B cell (primary cell): ENCODE measurements at regions not wholly inside any gene's neighbourhood (a gene's known extent, or its start where the extent isn't known, plus 50 kb on each side); places are given as distances from the start of the nearest gene placed in this dataset.

Source experiments
- ATAC-seq: fragments of 200-7000 bp; cut with Tn5 transposase; one replicate; pipeline ENCODE4 v1.10.0; 2021; ENCODE audit warnings: low read depth, mild to moderate bottlenecking, moderate number of reproducible peaks, moderate library complexity
- CTCF ChIA-PET: fragments of 350-600 bp; sonication (Branson Sonifier 250); formaldehyde crosslinking; loops from one replicate; lab custom pipeline; 2021; ENCODE audit warnings: antibody characterized with exemption, inconsistent platforms; lab: Charles Lee
- POLR2A ChIA-PET: fragments of 350-600 bp; sonication (Branson Sonifier 250); formaldehyde crosslinking; loops from one replicate; lab custom pipeline; 2021; ENCODE audit warnings: antibody characterized with exemption; lab: Charles Lee
- DNase-seq: peaks from one replicate; pipeline ENCODE4 v3.0.0; 2013
- H2AFZ ChIP-seq: 2 replicates; pipeline ENCODE4 v1.6.1; 2012; ENCODE audit warnings: mild to moderate bottlenecking, low read depth, low read length; ENCODE audit not compliant: insufficient read depth, poor library complexity, severe bottlenecking
- H3K27ac ChIP-seq, 2 donors: 1 replicate in 1 of 2; 2 replicates in 1 of 2; pipeline ENCODE4 v1.5.1; 2012 to 2013; ENCODE audit warnings: low read length in 2 of 2, mild to moderate bottlenecking in 2 of 2, moderate library complexity in 1 of 2
- H3K27me3 ChIP-seq, 4 experiments: fragments of 200-600 bp in 1 of 4; sonication (generic) in 1 of 4; replicated peaks in 1 of 4; 1 replicate in 2 of 4; 2 replicates in 2 of 4; pipeline versions ENCODE4 v1.6.1 to v1.7.0; 2013 to 2016; ENCODE audit warnings: low read length in 3 of 4, mild to moderate bottlenecking in 2 of 4, mixed read lengths in 1 of 4, moderate library complexity in 1 of 4; ENCODE audit not compliant: insufficient read depth in 4 of 4, control insufficient read depth in 3 of 4; ENCODE audit errors: control extremely low read depth in 1 of 4
- H3K36me3 ChIP-seq, 2 experiments: replicated peaks in 1 of 2; 1 replicate in 1 of 2; 2 replicates in 1 of 2; pipeline versions ENCODE4 v1.6.1 to v1.7.1; 2013; ENCODE audit warnings: low read length in 1 of 2; ENCODE audit not compliant: insufficient read depth in 2 of 2, control insufficient read depth in 1 of 2; ENCODE audit errors: control extremely low read depth in 1 of 2, extremely low read depth in 1 of 2
- H3K4me1 ChIP-seq, 2 donors: fragments of 200-600 bp in 1 of 2; sonication (generic) in 1 of 2; 1 replicate in 1 of 2; 2 replicates in 1 of 2; pipeline versions ENCODE4 v1.5.1 to v1.6.1; 2013 to 2017; ENCODE audit warnings: low read length in 2 of 2; ENCODE audit not compliant: control insufficient read depth in 2 of 2, insufficient read depth in 2 of 2
- H3K4me2 ChIP-seq: replicated peaks from 2 replicates; pipeline ENCODE3; 2012; ENCODE audit warnings: mild to moderate bottlenecking, low read depth, low read length; ENCODE audit not compliant: poor library complexity, severe bottlenecking
- H3K4me3 ChIP-seq, 5 experiments: fragments of 200-600 bp in 1 of 5; sonication (generic) in 1 of 5; 1 replicate in 3 of 5; 2 replicates in 2 of 5; pipeline versions ENCODE4 v1.5.1 to v1.7.0; 2011 to 2016; ENCODE audit warnings: low read length in 4 of 5, mild to moderate bottlenecking in 4 of 5, low read depth in 2 of 5, control low read depth in 1 of 5, moderate library complexity in 1 of 5; ENCODE audit not compliant: insufficient read depth in 1 of 5; ENCODE audit errors: control extremely low read depth in 1 of 5, extremely low read depth in 1 of 5
- H3K79me2 ChIP-seq: fragments of 200-600 bp; sonication (generic); one replicate; pipeline ENCODE4 v1.6.0; 2016; ENCODE audit warnings: low read length; ENCODE audit not compliant: control insufficient read depth, insufficient read depth
- H3K9ac ChIP-seq: fragments of 200-600 bp; sonication (generic); 2 replicates; pipeline ENCODE4 v1.6.1; 2017; ENCODE audit warnings: mild to moderate bottlenecking, low read length, moderate library complexity
- H3K9me3 ChIP-seq, 3 donors: one replicate each; pipeline versions ENCODE4 v1.6.1 to v1.7.1; 2013; ENCODE audit warnings: low read length in 2 of 3; ENCODE audit not compliant: control insufficient read depth in 2 of 3, insufficient read depth in 1 of 3; ENCODE audit errors: control extremely low read depth in 1 of 3
- H4K20me1 ChIP-seq: 2 replicates; pipeline ENCODE4 v1.6.0; 2012; ENCODE audit warnings: mild to moderate bottlenecking, low read length; ENCODE audit not compliant: insufficient read depth, control insufficient read depth, poor library complexity, severe bottlenecking
- H3K27ac Mint-ChIP-seq: one replicate; pipeline ENCODE4 v1.8.0; 2021; ENCODE audit warnings: mixed read lengths
- H3K27me3 Mint-ChIP-seq: one replicate; pipeline ENCODE4 v1.8.0; 2021; ENCODE audit warnings: mixed read lengths
- H3K4me1 Mint-ChIP-seq: one replicate; pipeline ENCODE4 v1.8.0; 2021; ENCODE audit warnings: mixed read lengths
- H3K4me3 Mint-ChIP-seq: one replicate; pipeline ENCODE4 v1.8.0; 2021; ENCODE audit warnings: mixed read lengths
- H3K9me3 Mint-ChIP-seq: one replicate; pipeline ENCODE4 v1.8.0; 2022; ENCODE audit warnings: mixed read lengths; ENCODE audit not compliant: insufficient read depth
- EZH2 ChIP-seq: IDR thresholded peaks from 2 replicates; pipeline ENCODE4 v1.6.1; 2012; ENCODE audit warnings: borderline replicate concordance, low read depth, mild to moderate bottlenecking, moderate library complexity, low read length; ENCODE audit not compliant: insufficient read depth, poor library complexity, severe bottlenecking
- WGBS: methylation state at CpG from one replicate; pipeline ENCODE4 v1.1.5; 2013; ENCODE audit warnings: missing lambda C conversion rate; ENCODE audit not compliant: insufficient coverage; 5-methylcytosine and 5-hydroxymethylcytosine counted together
- intact Hi-C: fragments of 100-400 bp; cut with micrococcal nuclease; formaldehyde crosslinking; loops from one replicate; pipeline ENCODE4 v1.10.0; 2022
- TF ChIP-seq, protein P1 (sequence below): fragments of 200-600 bp; IDR thresholded peaks from one replicate; pipeline ENCODE4 v1.8.0; 2022; ENCODE audit warnings: antibody characterized with exemption, mild to moderate bottlenecking

DNA sequence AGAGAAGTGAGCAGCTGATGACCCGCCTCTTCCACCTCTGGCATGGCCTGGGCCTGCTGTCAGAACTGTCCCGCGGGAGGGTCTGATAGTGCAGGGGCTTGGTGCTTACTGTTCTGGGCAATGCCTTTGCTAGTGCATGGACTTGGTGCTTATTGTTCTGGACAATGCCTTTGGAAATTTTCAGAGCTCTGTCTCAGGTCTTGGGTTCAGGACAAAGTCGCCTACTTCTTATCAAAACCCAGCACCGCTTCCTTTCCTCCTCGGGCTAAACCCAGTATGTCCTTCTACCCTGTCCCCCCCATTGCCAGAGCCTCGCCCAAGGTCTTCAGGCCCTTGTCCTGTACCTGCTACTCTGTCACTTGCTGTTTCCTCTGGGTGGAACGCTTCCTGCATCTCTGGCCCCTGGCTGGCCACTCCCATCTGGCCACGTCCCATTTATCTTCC lies 149.6 kb downstream of the ACKR3 start:
- peaks cover 0 to 12% (median 1%) of the 10 kb centered on the region in 4 experiments for H3K27me3 ChIP-seq
- DNase-seq (no peak), ATAC-seq (no peak)
- ChIA-PET CTCF (no interaction called here), POLR2A (no interaction called here)
- no peaks in the 10 kb centered on the region for H3K79me2 ChIP-seq
- Mint-ChIP-seq H3K4me3 (no peak overlapping the region), H3K27ac (no peak overlapping the region), H3K27me3 (peaks cover 31% of the 10 kb centered on the region), H3K9me3 (no peaks in the 10 kb centered on the region), H3K4me1 (no peaks in the 10 kb centered on the region)
- intact Hi-C loops: no loop called here
- H2AFZ ChIP-seq: no peak overlapping the region
- TF ChIP-seq, protein P1, sequence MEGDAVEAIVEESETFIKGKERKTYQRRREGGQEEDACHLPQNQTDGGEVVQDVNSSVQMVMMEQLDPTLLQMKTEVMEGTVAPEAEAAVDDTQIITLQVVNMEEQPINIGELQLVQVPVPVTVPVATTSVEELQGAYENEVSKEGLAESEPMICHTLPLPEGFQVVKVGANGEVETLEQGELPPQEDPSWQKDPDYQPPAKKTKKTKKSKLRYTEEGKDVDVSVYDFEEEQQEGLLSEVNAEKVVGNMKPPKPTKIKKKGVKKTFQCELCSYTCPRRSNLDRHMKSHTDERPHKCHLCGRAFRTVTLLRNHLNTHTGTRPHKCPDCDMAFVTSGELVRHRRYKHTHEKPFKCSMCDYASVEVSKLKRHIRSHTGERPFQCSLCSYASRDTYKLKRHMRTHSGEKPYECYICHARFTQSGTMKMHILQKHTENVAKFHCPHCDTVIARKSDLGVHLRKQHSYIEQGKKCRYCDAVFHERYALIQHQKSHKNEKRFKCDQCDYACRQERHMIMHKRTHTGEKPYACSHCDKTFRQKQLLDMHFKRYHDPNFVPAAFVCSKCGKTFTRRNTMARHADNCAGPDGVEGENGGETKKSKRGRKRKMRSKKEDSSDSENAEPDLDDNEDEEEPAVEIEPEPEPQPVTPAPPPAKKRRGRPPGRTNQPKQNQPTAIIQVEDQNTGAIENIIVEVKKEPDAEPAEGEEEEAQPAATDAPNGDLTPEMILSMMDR: no peak
- no peak for TF ChIP-seq EZH2
- H3K36me3 ChIP-seq: no peaks in the 10 kb centered on the region
- H4K20me1 ChIP-seq: no peaks in the 10 kb centered on the region
- no peak overlapping the region for H3K27ac ChIP-seq
- H3K4me3 ChIP-seq: no peak overlapping the region
- H3K4me2 ChIP-seq: no peak overlapping the region
- no peak overlapping the region for H3K9ac ChIP-seq
- H3K9me3 ChIP-seq: no peaks in the 10 kb centered on the region
- no peaks in the 10 kb centered on the region for H3K4me1 ChIP-seq
- 78% methylated on average over 7 of the region's 9 CpGs for WGBS

DNA sequence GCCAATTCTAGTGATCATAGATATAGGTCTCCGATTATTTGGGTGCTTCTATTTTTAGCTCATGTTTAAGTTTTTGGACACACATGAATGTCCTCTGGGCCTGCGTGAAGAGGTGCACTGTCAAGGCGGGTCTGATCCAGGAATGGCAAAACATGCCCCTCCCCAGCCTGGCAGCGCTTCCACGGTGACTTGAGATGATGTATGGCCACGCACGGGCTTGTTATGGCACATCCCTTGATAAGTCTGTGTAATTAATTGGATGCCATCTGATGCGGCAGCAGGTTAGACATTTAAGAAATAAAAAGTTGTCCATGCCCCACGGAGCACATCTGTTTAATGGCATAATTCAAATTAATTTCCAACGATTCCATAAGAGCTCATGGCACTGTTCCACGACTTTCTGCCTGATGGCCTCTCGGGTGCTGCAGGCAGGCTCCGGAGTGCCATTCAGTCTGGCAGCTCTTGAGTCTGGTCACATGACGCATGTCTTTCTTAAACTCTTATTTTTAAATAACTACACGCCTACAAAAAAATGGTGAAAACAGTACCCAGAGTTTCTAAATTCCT lies 151.4 kb downstream of the ACKR3 start:
- Histone ChIP-seq H3K36me3 (no peaks in the 10 kb centered on the region), H2AFZ (no peak overlapping the region), H3K9ac (no peak overlapping the region), H3K4me3 (no peak overlapping the region), H3K4me2 (no peak overlapping the region), H3K4me1 (no peaks in the 10 kb centered on the region), H4K20me1 (no peaks in the 10 kb centered on the region), H3K27ac (no peak overlapping the region), H3K79me2 (no peaks in the 10 kb centered on the region), H3K27me3 (peaks cover 0 to 9% (median 0%) of the 10 kb centered on the region in 4 experiments), H3K9me3 (no peaks in the 10 kb centered on the region)
- TF ChIP-seq, protein P1: no peak
- no peak for TF ChIP-seq EZH2
- ATAC-seq (no peak), DNase-seq (no peak)
- Mint-ChIP-seq H3K27ac (no peak overlapping the region), H3K27me3 (peaks cover 22% of the 10 kb centered on the region), H3K4me3 (no peak overlapping the region), H3K9me3 (no peaks in the 10 kb centered on the region), H3K4me1 (no peaks in the 10 kb centered on the region)
- POLR2A ChIA-PET: no interaction called here
- intact Hi-C loops: no loop called here
- WGBS: 97% methylated on average over 13 of the region's 15 CpGs
- CTCF ChIA-PET: no interaction called here
